HG03521 (cell line): ENCODE measurements at regions not wholly inside any gene's neighbourhood (a gene's known extent, or its start where the extent isn't known, plus 50 kb on each side); places are given as distances from the start of the nearest gene placed in this dataset.

Source experiments
- ATAC-seq: cut with Tn5 transposase; IDR thresholded peaks from one replicate; pipeline ENCODE4 v1.9.1; 2021; ENCODE audit warnings: mild to moderate bottlenecking, moderate library complexity; ENCODE audit not compliant: unreplicated experiment

DNA sequence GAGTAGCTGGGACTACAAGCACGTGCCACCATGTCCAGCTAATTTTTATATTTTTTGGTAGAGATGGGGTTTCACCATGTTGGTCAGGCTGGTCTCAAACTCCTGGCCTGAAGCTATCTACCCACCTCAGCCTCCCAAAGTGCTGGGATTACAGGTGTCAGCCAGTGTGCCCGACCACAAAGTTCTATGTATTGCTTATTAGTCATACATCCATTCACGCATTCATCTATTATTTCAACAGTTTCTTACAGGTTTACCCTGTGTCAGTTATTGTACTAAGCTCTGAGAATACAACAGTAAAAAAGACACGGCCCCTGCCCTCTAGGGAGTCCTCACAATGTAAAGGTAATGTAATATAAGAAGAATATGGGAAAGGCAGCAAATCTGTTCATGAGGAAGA, 188.9 kb upstream of the BTG1 start:
- no peak for ATAC-seq

DNA sequence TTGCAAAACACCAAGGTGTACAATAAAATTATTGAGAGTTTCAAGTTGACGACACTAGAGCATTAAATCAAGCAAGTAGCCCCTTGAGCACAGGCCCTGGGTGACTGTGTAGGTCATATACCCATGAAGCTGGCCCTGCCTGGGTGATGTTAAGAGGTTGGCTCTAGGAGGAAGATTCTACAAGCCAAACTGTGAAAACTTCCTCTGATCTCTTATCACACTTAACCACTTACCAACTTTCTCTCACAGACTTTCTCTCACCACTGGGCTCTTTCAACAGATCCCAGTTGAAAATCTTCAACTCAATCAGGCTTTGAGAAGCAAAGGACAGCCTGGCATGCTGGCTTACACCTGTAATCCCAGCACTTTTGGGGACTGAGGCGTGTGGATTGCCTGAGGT, 186.9 kb upstream of the BTG1 start:
- ATAC-seq = no peak

DNA sequence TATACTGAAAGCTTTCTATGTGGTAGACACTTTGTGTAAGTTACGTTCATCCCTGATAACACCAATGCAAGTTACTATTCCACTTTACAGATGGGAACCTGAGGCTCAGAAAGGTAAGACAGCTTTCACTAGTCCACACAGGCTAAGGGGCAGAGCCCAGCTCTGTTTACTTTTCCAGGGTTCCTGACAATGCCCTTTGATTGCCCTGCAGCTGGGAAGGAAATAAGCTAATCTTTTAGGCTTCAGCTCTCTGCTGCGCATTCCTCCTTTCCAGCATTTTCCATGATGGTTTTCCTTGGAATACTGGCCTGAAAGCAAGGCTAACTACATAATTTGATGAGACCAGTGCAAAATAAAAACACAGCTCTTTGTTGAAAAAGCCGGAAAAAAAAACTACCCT, 185.7 kb upstream of the BTG1 start:
- no peak for ATAC-seq

DNA sequence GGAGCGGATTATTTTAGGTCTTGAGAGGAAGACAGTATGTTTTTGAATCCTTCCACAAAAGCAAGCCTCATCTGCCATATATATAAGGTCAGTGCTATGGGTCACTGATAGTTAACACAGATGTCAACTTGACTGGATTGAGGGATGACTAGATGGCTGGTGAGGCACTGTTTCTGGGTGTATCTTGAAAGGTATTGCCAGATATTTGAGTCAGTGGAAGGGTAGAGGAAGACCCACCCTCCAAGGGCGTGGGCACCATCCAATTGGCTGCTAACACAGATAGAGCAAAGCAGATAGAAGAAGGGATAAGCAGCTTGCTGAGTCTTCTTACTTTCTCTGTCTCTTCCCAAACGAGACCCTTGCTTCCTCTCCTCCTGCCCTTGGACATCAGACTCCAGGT, 185.0 kb upstream of the BTG1 start:
- ATAC-seq = no peak

DNA sequence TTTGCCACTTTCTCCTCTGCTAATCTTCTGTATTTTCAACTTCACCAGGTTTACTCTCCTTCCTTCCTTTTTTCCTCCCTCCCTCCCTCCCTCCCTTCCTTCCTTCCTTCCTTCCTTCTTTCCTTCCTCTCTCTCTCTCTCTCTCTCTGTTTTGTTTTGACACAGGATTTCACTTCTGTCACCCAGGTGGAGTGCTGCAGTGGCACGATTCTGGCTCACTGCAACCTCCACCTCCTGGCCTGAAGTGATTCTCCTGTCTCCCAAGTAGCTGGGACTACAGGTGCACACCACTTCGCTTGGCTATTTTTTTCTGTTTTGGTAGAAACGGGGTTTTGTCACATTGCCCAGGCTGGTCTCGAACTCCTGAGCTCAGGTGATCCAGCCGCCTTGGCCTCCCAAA, 181.2 kb upstream of the BTG1 start:
- ATAC-seq = no peak

DNA sequence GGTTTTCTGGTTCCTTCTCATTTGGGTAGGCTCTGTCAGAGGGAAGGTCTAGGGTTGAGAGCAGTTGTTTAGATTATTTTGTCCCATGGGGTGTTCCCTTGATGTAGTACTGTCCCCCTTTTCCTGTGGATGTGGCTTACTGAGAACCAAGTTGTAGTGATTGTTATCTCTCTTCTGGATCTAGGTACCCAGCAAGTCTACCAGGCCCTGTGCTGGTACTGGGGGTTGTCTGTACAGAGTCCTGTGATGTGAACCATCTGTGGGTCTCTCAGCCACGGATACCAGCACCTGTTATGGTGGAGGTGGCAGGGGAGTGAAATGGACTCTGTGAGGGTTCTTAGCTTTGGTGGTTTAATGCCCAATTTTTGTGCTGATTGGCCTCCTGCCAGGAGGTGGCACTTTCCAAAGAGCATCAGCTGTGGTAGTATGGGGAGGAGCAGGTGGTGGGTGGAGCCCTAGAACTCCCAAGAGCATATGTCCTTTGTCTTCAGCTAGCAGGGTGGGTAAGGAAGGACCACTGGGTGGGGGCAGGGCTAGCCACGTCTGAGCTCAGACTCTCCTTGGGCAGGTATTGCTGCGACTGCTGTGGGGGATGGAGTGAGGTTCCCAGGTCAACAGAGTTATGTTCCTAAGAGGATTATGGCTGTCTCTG, 179.3 kb upstream of the BTG1 start:
- ATAC-seq = no peak

DNA sequence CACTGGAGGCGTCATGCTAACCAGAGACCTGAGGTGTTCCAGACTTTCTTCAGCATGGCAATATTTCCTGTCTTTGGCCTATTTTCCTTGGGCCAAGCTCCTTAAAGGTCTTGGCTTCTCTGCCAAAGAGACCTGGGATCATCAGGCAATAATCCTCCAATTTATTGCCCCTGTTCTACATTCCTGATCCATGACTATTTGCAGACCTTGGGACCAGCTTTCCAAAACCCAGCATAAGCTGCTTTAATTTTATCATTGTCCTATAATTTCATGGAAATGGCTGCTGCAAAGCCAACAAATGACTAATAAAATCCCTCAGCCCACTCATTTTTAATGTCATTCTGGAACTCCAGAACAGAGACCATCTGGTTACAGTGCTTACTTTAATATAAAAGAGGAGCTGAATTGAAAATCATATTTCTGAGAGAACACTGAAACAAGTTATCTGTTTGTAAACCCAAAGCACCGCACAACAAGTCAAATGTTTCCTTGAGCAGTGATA, 166.9 kb upstream of the BTG1 start:
- no peak for ATAC-seq

DNA sequence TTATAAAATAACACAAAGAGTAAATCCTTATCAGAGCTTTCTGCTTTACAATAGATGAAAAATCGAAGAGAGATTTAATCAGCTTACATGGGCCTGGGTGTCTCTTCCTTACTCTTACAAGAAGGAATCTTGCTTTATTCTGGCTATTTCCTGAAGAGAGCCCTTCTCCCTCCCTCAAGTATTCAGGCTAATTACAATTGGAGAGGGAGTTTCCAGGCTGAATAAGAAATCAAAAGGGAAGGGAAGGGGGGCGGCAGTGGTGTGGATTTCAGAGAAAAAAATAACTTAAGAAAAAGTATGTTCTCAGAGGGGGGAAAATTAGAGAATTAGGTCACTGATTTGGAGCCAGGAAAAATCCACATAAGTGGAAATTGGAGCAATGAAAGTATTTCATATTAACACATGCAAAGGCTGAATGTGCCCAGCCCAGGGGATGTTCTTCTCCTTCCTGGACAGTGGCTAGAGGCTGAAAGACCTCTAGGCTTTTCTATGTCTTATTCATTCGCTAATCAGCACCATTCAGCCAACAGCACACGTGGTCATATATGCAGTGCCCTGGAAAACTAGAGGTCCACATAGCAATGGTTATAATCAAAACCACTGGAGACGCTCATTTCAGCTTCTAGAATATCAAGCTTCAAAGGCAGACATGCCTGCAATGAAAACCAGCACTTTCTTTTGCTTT, 158.9 kb upstream of the BTG1 start:
- ATAC-seq = no peak

DNA sequence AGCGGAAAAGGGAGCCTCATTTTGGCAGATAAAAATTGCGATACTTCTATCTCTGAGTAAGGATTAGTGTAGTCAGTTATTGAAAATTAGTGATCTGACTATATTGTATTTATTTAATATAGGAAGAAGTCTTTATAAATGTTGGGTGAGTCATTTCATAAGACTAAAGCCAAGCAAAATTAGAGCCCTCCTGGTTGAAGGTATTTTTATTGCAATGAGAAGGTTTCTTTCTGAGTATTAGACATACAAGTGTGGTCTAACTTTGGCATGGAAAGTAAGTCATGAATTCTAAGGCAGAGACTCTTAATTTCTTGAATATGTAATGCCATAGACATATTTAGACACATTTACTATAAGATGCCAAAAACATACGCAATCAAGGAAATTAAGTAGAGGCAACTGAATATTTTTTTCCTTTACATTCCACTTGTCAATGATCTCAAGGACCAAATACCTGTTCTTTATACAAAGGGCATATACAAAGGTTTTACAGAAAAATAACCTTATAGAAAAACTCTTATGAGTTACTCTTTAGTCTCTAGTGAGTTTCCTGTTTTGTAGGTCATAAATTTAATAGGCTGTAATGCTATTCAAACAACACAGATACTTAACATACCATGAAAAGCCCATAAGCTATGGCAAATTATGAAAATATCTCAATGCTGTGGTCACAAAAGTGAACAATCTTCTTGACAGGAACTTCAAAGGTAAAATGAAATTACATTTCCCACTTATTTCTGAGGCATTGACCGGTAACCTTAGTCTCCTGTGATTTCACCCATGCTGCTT, 156.6 kb upstream of the BTG1 start:
- no peak for ATAC-seq

DNA sequence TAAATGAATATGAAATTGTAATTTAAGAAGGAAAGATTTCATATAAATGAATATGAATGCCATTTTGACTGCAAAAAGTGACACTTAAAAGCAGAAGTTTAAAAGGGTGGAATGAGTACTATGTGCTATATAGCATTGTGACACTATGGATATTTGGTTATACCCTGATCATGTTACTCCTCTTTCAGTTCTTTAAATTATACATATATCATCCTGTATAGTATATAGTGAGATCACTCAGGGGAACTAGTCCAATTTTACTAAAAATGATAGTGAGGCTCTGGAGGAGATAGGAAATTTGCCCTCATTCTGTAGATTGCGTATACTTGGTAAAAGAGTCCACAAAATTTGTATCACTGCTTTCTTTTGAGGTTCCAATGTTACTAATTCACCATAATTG, 155.7 kb upstream of the BTG1 start:
- ATAC-seq = no peak

DNA sequence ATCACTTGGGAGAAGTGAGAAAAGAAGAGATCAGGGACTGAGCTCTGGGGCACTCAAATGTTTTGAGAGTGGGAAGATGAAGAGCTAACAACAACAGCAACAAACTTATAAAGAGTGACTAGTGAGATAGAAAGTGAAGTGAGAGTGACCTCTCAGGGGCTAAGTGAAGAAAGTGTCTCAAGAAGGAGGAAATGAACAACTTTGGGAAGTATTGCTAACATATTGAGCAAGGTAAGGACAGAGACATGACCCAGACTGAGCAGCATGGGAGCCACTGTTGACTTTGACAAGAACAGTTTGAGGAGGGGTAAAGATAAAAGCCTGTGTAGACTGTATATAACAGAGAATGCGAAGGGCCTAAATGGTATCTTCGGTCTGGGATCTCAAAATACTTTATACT, 155.1 kb upstream of the BTG1 start:
- no peak for ATAC-seq

DNA sequence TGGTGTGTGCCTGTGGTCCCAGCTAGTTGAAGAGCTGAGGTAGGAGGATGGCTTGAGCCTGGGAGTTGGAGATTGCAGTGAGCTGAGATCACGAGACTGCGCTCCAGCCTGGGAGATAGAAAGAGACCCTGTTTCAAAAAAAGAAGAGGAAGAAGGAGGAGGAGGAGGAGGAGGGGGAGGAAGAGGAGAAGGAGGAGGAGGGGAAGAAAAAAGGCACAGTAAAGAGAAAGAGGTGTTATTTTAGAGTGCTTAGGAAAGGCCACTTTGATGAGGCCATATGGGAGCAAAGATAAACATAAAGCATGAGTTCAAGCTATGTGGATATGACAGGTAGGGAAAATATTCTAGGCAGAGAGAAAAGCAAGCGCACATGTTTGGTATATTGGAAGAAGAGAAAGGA, 154.1 kb upstream of the BTG1 start:
- no peak for ATAC-seq

DNA sequence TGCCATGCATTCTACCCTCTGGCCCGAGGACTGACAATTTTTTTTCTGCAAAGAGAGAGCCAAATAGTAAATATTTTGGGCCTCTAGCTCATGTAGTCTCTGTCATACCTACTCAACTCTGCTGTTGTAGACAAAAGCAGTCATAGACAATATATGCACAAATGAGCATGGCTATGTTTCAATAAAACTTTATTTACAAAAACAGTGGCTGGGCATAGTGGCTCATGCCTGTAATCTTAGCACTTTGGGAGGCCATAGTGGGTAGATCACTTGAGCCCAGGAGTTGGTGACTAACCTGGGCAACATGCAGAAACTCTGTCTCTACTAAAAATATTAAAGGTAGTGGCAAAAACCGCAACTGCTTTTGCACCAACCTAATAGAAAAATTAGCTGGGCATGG, 153.7 kb upstream of the BTG1 start:
- no peak for ATAC-seq

DNA sequence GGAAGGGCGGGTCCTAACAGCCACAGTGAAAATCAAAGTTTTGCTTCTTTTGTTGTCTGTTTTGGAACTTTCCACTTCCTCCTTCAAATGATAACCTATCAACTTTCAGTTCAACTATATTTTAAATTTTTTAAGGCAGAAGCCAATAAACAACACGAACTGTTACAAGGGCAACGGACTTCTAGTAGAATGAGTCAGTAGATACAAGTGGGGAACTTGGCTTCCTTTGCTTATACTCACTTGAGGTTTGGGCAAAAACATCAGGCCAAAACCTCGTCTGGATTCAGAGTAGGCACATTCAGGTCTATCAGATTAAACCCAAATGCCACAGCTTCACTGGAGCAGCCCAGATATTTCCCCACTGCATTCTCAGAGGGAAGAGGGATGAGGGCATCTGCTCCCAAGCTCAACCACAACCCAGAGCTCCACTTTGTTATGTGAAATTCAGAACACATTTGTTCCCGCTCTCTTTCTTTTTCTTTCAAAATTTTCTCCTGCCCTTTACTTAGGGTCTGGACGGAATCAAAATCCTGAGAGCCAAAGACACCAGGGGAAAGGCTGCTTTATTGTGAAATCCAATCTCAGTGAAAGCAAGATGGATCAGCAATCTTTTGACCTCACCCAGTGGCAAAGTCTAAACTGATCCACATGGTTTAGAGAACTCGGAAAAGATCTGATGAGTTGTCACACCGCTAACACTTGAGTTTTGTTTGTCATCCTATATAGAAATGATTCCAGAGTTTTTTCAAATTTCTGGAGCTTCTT, 152.5 kb upstream of the BTG1 start:
- ATAC-seq = no peak

DNA sequence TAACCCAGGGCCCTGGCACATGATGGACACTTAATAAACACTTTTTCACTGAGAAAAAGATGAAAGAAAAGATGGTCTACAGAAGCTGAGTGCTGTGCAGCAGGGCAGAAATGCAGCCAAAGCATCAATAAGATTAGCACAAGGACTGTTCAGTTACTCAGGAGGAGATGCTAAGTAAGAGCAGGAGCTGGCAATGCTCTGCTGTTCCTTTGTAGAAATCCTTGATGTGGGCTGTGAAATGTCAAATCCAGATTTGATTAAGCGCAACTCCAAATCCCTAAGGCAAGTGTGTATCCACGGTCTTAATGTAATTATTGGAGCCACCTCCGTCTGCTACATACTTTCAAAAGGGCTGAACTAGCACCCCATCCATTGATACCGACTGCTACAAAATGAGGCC, 151.8 kb upstream of the BTG1 start:
- no peak for ATAC-seq

DNA sequence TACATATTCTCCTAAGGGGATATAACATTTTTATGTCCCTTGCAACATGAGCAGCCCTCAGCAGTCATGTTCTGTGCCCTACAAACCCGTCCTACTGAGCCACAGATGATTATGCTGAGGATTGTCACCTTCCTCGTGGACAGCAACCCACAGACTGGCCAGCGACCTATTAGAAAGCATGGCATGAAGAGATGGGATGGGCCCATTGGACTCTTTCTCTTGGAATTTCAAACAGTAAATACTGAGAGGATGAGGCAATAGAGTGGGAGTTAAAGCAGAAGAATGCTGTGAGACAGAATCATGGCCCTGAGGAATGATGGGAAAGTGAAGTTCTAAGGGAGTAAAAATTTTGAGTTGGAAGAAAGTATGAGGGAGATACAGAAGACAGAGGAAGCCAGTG, 149.9 kb upstream of the BTG1 start:
- no peak for ATAC-seq

DNA sequence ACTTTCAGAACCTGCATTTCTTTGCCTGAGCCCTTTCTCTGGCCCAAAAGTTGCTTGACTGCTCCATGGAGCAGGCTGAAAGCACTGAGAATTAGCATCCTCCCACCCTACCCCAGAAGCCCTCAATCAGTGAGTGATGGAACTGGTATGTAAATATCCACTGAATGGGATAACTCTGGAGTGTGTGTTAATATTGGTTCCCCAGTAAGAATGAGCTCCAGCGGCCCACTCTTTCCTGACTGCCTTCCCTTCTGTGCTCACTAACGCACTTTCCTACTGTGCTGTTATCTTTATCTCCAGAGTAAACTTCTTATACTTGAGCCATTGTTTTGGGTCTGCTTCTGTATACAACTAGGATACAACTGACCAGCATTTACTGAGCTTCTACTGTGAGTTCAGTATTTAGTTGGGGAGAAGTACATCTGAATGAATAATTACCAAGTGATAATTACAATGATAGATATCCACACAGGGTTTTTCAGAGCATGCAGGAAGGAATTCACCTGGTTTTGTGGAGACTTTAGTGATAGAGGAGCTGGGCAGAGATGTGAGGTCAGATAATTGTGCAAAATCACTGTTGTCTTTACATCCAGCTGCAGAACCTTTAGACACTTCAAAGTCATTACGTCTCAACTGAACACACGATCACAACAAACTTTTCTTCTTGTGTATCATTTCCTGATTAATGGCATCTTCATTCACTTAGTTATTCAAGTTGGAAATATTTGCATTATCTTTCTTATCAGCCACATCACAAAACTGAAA, 149.2 kb upstream of the BTG1 start:
- no peak for ATAC-seq

DNA sequence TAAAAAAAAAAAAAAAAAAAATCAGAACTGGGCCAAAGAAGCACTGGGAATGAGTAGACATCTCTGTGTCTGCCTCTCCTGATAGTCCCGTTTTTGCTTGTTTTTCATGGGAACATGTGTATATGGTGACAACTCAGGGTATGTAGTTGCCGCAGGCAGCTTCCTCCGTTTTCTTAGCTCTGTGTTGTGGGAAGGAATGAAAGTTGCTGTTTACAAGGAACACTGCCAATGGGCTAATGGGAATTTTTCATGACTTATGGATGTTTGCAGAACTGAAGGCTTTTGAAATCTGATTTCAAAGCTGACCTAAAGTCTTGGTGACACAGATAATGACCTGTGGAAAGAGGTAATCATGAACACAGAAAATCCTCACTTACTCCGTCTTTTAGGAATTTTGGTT, 146.4 kb upstream of the BTG1 start:
- ATAC-seq = no peak

DNA sequence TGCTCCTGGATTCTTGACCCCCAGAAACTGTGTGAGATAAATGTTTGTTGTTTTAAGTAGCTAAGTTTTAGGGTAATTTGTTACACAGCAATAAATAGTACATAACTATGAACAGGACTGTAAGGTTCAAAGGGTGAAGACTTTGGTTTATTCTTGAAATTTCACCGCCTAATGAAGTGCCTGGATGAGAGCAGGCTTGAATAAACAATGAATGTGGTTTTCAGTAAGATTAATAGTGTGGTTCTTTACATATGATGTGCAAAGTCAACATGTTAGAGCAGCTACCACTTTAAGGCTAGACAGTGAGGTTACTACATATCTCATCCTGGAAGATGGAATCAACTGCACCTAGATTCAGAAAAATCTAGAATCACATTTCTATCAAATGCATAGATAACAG, 145.2 kb upstream of the BTG1 start:
- no peak for ATAC-seq

DNA sequence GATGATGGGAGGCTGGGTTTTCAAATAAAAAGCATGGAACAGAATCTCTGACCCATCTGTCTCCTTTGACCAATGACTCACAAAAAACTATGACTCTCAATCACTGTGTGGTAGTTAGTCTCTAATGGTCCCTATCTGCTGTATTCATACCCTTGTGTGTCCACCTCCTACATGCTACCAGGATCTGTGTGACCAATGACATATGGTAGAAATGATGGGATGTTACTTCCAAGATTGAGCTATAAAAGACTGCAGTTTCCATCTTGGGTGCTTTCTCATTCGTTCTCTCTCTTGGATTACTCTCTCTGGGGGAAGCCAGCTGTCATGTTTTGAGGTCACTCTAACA, 144.7 kb upstream of the BTG1 start:
- ATAC-seq = no peak
